GM21381 (cell line): ENCODE measurements at regions not wholly inside any gene's neighbourhood (a gene's known extent, or its start where the extent isn't known, plus 50 kb on each side); places are given as distances from the start of the nearest gene placed in this dataset.
A peak's percentile ranks its signal among the peaks of the same experiment; 100 is the strongest.
"Not testable (repeated sequence)": the region's sequence is repeated elsewhere in the genome, so short reads cannot be mapped to it uniquely, and the experiment has no call there.

Experiments
- ATAC-seq: cut with Tn5 transposase; IDR thresholded peaks from one replicate; pipeline ENCODE4 v1.9.1; 2021; ENCODE audit warnings: mild to moderate bottlenecking, moderate library complexity; ENCODE audit not compliant: unreplicated experiment

- ATAC-seq, result no peak
Observed at GRCh38 chr13:60214213-60215055, 50.7 kb upstream of the DIAPH3 start.

- no peak for ATAC-seq
Observed at GRCh38 chr13:60220072-60220471, 56.3 kb upstream of the DIAPH3 start.

- no peak for ATAC-seq
Observed at GRCh38 chr13:60221581-60221980, 57.9 kb upstream of the DIAPH3 start.

- ATAC-seq, result no peak
Observed at GRCh38 chr13:60226507-60226906, 62.8 kb upstream of the DIAPH3 start.

- ATAC-seq, result no peak
Observed at GRCh38 chr13:60227158-60227557, 63.4 kb upstream of the DIAPH3 start.

GRCh38 chr13:60229708-60230272 is 66.1 kb upstream of the DIAPH3 start:
- peak; percentile 42 for ATAC-seq

- peak; percentile 79 for ATAC-seq
Observed at GRCh38 chr13:60230593-60230992, 66.9 kb upstream of the DIAPH3 start.

- no peak for ATAC-seq
Observed at GRCh38 chr13:60242043-60242595, 78.4 kb upstream of the DIAPH3 start.

GRCh38 chr13:60244381-60244780 is 80.7 kb upstream of the DIAPH3 start:
- ATAC-seq, result no peak

- not testable (repeated sequence) for ATAC-seq
Observed at GRCh38 chr13:60251419-60251818, 87.7 kb upstream of the DIAPH3 start.

- ATAC-seq, result no peak
Observed at GRCh38 chr13:60258349-60258748, 94.6 kb upstream of the DIAPH3 start.

GRCh38 chr13:60260440-60260839 is 96.7 kb upstream of the DIAPH3 start:
- no peak for ATAC-seq

GRCh38 chr13:60261432-60262351 is 98.0 kb upstream of the DIAPH3 start:
- ATAC-seq, result no peak

GRCh38 chr13:60265566-60265965 is 101.8 kb upstream of the DIAPH3 start:
- no peak for ATAC-seq

GRCh38 chr13:60267498-60268202 is 103.9 kb upstream of the DIAPH3 start:
- ATAC-seq, result peak; percentile 80

- ATAC-seq, result no peak
Observed at GRCh38 chr13:60268203-60268555, 104.5 kb upstream of the DIAPH3 start.

GRCh38 chr13:60273971-60274527 is 110.3 kb upstream of the DIAPH3 start:
- ATAC-seq, result no peak

GRCh38 chr13:60274655-60275054 is 110.9 kb upstream of the DIAPH3 start:
- no peak for ATAC-seq

GRCh38 chr13:60275208-60275607 is 111.5 kb upstream of the DIAPH3 start:
- ATAC-seq, result no peak

GRCh38 chr13:60280524-60280923 is 116.5 kb upstream of the TDRD3 start:
- not testable (repeated sequence) for ATAC-seq
